MCF 10A (cell line): ENCODE measurements at regions not wholly inside any gene's neighbourhood (a gene's known extent, or its start where the extent isn't known, plus 50 kb on each side); places are given as distances from the start of the nearest gene placed in this dataset.

ENCODE experiments used
- BruUV-seq: library from RNA; stranded (reverse); fragments of 400-500 nt; replicated peaks from 2 replicates; lab custom pipeline; 2021; lab: Mats Ljungman, UMichigan
- CTCF ChIA-PET: fragments of 300-600 bp; sonication (Branson Sonifier 250); formaldehyde crosslinking; extraction: SDS; loops from one replicate; lab custom pipeline; 2021; ENCODE audit warnings: antibody characterized with exemption, inconsistent platforms; lab: Yijun Ruan, JAX
- POLR2A ChIA-PET: fragments of 300-600, 350-650 bp; sonication (Branson Sonifier 250); formaldehyde crosslinking; extraction: SDS; loops from one replicate; lab custom pipeline; 2020; ENCODE audit warnings: antibody characterized with exemption, inconsistent platforms; lab: Yijun Ruan, JAX
- DNase-seq: peaks from one replicate; pipeline ENCODE4 v3.0.0-alpha.2; 2018; ENCODE audit not compliant: unreplicated experiment
- H3K27ac Mint-ChIP-seq: one replicate; pipeline ENCODE4 v1.8.0; 2022; ENCODE audit warnings: mild to moderate bottlenecking, low read depth, mixed read lengths; ENCODE audit not compliant: unreplicated experiment
- H3K27me3 Mint-ChIP-seq: one replicate; pipeline ENCODE4 v1.8.0; 2022; ENCODE audit warnings: mixed read lengths; ENCODE audit not compliant: insufficient read depth, unreplicated experiment
- H3K36me3 Mint-ChIP-seq: one replicate; pipeline ENCODE4 v1.8.0; 2022; ENCODE audit warnings: mild to moderate bottlenecking, moderate library complexity, mixed read lengths; ENCODE audit not compliant: insufficient read depth, unreplicated experiment
- H3K4me1 Mint-ChIP-seq: one replicate; pipeline ENCODE4 v1.8.0; 2022; ENCODE audit warnings: mixed read lengths; ENCODE audit not compliant: insufficient read depth, unreplicated experiment
- H3K4me3 Mint-ChIP-seq: one replicate; pipeline ENCODE4 v1.8.0; 2022; ENCODE audit warnings: mild to moderate bottlenecking, moderate library complexity, mixed read lengths; ENCODE audit not compliant: unreplicated experiment
- H3K9me3 Mint-ChIP-seq: one replicate; pipeline ENCODE4 v1.8.0; 2022; ENCODE audit warnings: mixed read lengths; ENCODE audit not compliant: unreplicated experiment
- CTCF ChIP-seq: fragments of 200-600 bp; IDR thresholded peaks from one replicate; pipeline ENCODE4 v1.8.0; 2022; ENCODE audit warnings: antibody characterized with exemption, mild to moderate bottlenecking; ENCODE audit not compliant: unreplicated experiment
- intact Hi-C: fragments of 100-400 bp; cut with micrococcal nuclease; formaldehyde crosslinking; loops from 2 replicates; pipeline ENCODE4 v1.14.1; 2022

GRCh38 chr6:91098006-91098405, 511.1 kb upstream of the MAP3K7 start:
- BruUV-seq, result no TSS peak
- DNase-seq, result no peak
- H3K4me3 Mint-ChIP-seq, result no peak overlapping the region
- H3K4me1 Mint-ChIP-seq, result no peaks in the 10 kb centered on the region
- TF ChIP-seq CTCF, result no peak
- peaks cover 21% of the 10 kb centered on the region for H3K27me3 Mint-ChIP-seq
- POLR2A ChIA-PET, result no interaction called here
- no peak overlapping the region for H3K27ac Mint-ChIP-seq
- no peaks in the 10 kb centered on the region for H3K9me3 Mint-ChIP-seq
- H3K36me3 Mint-ChIP-seq, result no peaks in the 10 kb centered on the region
- intact Hi-C loops, result no loop called here
- CTCF ChIA-PET, result no interaction called here

GRCh38 chr6:91097364-91097763, 510.5 kb upstream of the MAP3K7 start:
- intact Hi-C loops, result no loop called here
- ChIA-PET POLR2A (no interaction called here), CTCF (interaction anchor here (1.6 kb wide), 1 partner anchor 16 kb away, joined by 10 read pairs; no protein-coding TSS in a partner anchor)
- no peaks in the 10 kb centered on the region for H3K36me3 Mint-ChIP-seq
- no peak overlapping the region for H3K27ac Mint-ChIP-seq
- no peaks in the 10 kb centered on the region for H3K4me1 Mint-ChIP-seq
- no peak overlapping the region for H3K4me3 Mint-ChIP-seq
- no TSS peak for BruUV-seq
- TF ChIP-seq CTCF, result no peak
- H3K27me3 Mint-ChIP-seq, result peaks cover 21% of the 10 kb centered on the region
- no peaks in the 10 kb centered on the region for H3K9me3 Mint-ChIP-seq
- no peak for DNase-seq

- intact Hi-C loops, result no loop called here
- Mint-ChIP-seq H3K4me1 (no peaks in the 10 kb centered on the region), H3K36me3 (no peaks in the 10 kb centered on the region), H3K4me3 (no peak overlapping the region), H3K27ac (no peak overlapping the region), H3K9me3 (no peaks in the 10 kb centered on the region), H3K27me3 (peaks cover 21% of the 10 kb centered on the region)
- DNase-seq, result no peak
- ChIA-PET POLR2A (no interaction called here), CTCF (interaction anchor here (6.1 kb wide), 1 partner anchor 13 kb away, joined by 65 read pairs; no protein-coding TSS in a partner anchor)
- no TSS peak for BruUV-seq
- TF ChIP-seq CTCF, result no peak
These were observed 508.1 kb upstream of the MAP3K7 start for GRCh38 chr6:91094806-91095475.

- Mint-ChIP-seq H3K27ac (no peak overlapping the region), H3K9me3 (no peaks in the 10 kb centered on the region), H3K36me3 (no peaks in the 10 kb centered on the region), H3K4me1 (no peaks in the 10 kb centered on the region), H3K4me3 (no peak overlapping the region), H3K27me3 (peaks cover 17% of the 10 kb centered on the region)
- TF ChIP-seq CTCF, result no peak
- ChIA-PET CTCF (interaction anchor here (6.1 kb wide), 1 partner anchor 12 kb away, joined by 65 read pairs; no protein-coding TSS in a partner anchor), POLR2A (no interaction called here)
- BruUV-seq, result no TSS peak
- intact Hi-C loops, result no loop called here
- DNase-seq, result no peak
These were observed 507.5 kb upstream of the MAP3K7 start for GRCh38 chr6:91094341-91094740.
